Epithelial cell of proximal tubule (primary cell): ENCODE measurements at regions not wholly inside any gene's neighbourhood (a gene's known extent, or its start where the extent isn't known, plus 50 kb on each side); places are given as distances from the start of the nearest gene placed in this dataset.

Experiments used
- DNase-seq: peaks from one replicate; pipeline ENCODE4 v3.0.0-alpha.2; 2011; ENCODE audit warnings: low read depth
- H3K4me3 ChIP-seq: 2 replicates; pipeline ENCODE4 v1.5.1; 2011; ENCODE audit warnings: low read depth, mild to moderate bottlenecking, low read length
- CTCF ChIP-seq: conservative IDR thresholded peaks from 2 replicates; pipeline ENCODE4 v1.5.1; 2012; ENCODE audit warnings: low read depth, mild to moderate bottlenecking, low read length

DNA sequence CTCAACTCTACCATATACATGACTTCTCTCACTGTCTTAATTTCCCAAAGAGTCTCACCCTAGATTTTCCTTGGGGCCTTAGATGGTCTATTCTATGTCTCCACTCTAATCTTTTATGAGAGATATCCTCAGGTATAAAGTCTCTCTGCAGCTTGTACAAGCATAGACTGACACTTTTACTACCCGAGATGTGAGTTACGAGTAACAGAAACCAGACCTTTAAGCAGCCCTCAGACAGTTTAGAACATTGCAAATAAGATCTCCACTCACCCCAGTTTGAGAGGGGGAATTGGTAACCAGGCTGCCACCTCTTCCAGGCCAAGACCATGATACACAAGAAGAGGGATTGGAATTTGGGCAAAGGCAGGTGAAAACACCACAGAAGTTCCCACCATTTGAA, 542.5 kb downstream of the TLE4 start:
- no peak overlapping the region for H3K4me3 ChIP-seq
- no peak for TF ChIP-seq CTCF
- no peak for DNase-seq

- no peak for TF ChIP-seq CTCF
- no peak overlapping the region for H3K4me3 ChIP-seq
- no peak for DNase-seq
Observed at GRCh38 chr9:80107931-80108660, 536.3 kb downstream of the TLE4 start.

DNA sequence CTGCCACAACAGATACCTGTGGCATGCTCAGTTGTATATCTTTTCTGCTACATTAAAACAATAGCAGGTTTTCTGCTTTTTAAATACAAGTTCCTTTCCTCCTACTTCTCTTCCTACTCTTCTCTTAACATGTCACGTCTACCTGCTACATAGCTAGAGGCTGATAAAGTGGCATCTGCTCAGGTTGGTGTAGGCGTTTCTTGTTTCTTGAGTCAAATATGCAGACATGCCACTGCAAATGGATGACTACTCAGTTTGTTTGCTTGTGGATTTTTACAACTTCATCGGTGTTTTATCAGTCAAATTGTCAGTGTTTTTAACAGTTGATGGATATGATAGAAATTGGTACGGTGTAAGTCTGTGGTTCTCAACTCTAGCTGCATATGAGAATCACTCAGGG, 525.7 kb downstream of the TLE4 start:
- TF ChIP-seq CTCF = no peak
- no peak overlapping the region for H3K4me3 ChIP-seq
- DNase-seq = no peak

- no peak for TF ChIP-seq CTCF
Observed at GRCh38 chr9:80094176-80094771, 522.5 kb downstream of the TLE4 start.

DNA sequence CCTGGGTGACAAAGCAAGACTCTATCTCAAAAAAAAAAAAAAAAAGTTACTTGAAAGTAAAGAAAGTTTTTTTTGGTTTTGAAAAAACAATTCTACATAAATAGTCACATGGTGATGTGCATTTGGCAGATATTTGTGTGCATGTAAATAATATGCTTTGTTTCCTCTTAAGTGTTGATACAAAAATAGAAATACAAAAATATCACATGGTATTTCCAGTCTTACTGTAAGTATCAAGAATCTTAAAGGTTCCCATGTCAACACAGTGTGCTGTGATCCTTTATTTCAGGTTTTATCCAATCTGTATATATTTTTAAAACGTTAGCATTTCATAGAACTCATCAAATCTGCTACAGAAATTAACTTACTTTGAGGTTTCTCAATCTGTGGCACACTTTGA, 521.9 kb downstream of the TLE4 start:
- no peak for TF ChIP-seq CTCF
- H3K4me3 ChIP-seq = no peak overlapping the region
- no peak for DNase-seq

More at GRCh38 chr9:80094176-80094771, 522.5 kb downstream of the TLE4 start:
- no peak for DNase-seq
- no peak overlapping the region for H3K4me3 ChIP-seq

DNA sequence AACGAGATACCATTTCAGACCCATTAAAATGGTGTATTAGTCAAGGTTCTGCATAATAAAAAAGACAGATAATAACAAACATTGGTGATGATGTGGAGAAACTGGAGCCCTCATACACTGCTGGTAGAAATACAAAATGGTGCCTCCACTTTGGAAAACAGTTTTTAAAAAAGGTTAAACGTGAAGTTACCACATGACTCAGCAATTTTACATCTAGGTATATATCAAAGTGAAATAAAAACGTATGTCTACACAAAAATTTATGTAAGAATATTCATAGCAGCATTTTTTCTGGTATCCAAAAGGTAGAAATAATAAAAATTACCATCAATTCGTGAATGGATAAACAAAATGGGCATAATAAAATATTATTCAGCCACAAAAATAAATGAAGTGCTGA, 519.8 kb downstream of the TLE4 start:
- no peak for TF ChIP-seq CTCF
- no peak for DNase-seq
- H3K4me3 ChIP-seq = no peak overlapping the region

DNA sequence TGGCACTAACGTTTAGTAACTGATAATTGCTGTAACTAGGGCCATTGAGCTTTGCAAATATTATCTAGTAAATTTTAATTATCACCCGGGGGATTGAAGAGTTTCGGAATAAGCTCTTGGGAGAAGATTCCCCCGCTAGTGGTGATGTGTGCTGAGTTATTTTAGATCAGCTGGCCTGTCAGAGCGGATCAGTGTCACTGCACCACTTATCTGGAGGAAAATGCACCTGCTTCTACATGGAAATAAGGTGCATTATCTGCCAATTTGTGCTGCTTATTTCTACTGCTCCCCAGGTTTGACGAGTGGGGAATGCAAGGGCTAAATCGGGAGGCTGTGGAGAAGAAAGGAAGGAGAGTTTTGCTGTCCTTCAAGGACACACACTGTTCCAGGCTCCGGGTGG, 518.6 kb downstream of the TLE4 start:
- no peak for DNase-seq
- no peak overlapping the region for H3K4me3 ChIP-seq
- no peak for TF ChIP-seq CTCF
